GM18867 (cell line): ENCODE measurements at regions not wholly inside any gene's neighbourhood (a gene's known extent, or its start where the extent isn't known, plus 50 kb on each side); places are given as distances from the start of the nearest gene placed in this dataset.

Experiments used
- ATAC-seq: cut with Tn5 transposase; IDR thresholded peaks from one replicate; pipeline ENCODE4 v1.9.1; 2021; ENCODE audit warnings: mild to moderate bottlenecking, moderate library complexity; ENCODE audit not compliant: unreplicated experiment

DNA sequence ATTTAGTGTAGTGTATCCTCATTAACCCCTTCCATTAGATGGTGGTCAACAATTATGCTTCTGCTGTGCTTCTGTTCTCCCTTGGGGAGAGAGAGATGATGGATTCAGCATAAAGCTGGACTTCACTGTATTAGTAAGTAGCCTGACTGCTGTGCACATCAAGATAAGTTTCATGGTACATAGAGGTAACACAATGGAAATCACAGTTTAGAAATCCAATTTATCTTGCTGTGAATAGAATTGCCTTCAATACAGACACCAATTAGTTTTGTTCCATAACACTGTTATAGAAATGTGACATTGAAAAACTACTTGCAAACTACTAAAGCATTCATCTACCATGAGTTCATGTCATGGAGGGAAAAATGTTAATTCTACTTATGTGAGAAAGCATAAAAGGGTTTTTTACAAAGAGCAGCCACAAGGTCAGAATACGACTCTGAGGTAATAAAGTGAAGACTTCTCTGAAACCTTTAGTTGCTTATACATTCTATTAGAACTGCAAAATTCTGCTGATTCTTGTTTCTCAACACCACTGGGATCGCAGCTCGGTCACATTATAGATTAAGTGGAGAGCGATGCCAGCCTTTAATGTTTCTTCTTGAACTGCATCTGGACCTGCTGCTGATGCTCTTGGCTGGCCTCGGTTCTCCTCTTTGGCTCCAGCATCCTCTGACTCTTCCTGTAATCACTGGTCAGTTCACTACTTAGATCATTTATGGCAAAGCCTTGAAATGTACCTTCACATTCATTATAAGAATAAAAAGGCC is 190.8 kb downstream of the ATP23 start:
- no peak for ATAC-seq

DNA sequence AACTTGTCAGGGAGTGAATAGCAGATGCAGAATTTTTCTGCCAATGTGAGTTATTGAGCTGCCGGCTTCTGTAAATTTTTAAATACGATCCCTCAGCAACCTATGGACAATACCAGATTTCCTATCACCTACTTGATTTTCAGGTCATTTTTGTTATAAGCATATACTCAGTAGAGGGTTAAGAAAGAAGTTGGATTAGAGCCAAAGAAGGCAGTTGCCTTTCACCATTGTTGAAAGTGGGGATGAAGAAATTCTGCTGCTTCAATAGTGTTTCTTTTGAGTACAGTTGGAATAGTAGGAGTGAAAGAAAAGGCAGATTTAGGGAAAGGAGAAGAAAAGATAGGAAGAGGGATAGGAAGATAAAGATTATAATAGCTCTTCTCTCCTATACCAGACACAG is 197.1 kb downstream of the ATP23 start:
- no peak for ATAC-seq

DNA sequence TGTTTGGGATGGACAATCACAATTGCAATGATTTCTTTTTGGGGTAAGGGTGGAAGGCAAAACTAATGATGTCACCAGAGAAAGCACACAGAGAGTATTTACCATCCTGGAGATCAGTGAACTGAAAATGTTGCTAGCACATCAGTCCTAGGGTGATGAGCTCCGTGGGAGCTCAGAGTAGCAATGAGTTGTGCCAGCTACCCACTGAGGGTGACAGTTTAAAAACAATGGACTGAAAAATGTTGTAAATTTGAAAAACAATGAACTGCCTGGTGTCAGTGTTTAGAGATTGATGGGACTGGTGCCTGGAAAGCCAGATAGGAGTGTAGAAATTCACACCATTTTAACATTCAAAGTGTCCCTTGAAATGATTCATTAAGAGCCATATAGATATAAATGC is 198.5 kb downstream of the ATP23 start:
- no peak for ATAC-seq

DNA sequence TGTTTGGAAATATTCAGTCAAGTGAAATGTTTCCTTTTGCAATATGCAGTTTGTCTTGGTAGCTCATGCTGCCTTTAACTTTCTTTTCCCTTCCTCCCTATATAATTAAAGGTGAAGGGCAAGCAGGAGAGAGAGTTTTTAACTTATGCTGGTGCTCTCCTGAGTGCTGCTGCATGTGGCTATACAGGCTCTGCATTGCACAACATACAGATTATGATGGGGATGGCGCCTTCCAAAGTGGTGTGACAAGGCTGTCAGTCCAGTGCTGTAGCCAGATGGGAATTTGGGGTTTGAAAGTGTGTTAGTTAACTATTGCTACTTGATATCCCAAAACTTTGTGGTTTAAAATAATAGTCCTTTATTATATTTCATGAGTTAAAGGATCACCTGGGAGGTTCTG is 199.0 kb downstream of the ATP23 start:
- no peak for ATAC-seq

DNA sequence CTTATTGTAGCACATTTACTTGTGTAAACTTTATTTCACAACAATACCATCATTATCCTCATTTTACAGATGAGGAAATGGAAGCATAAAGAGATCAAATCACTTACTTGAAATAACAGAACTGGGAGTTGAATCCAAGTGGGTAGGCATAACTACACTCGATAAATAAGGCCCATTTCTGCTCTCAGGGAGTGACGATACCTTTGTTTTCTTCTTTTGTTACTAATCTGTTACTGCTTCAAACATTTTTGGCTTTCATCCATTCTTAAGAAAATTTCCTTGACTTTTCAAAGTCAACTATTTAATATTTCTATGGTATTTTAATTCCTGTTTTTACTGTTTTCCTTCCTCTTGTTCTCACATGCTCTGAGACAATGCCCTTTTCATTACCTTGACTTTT is 201.6 kb downstream of the ATP23 start:
- no peak for ATAC-seq

DNA sequence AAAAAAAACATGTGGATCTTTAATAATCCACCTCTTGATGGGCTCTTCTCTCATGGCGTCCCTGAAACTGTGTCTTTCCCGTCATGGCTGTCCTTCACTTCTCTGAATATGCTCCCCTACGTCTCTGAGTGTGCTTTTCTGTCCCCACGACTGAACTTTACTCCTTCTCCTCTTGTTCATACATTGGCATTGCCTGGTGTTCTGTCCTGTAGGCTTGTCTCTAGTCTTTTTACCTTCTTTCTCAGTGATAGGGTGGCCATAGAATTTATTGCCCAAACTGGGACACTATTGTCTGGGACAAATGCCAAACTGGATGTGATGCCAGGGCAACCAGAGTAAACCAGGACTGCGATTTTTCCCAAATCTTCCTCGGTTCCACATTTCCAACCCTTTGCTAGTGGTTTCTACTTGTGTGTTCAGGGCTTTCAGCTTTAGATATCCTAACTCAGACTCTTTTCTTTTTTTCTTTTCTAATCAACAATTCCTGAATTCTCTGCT is 202.2 kb downstream of the ATP23 start:
- no peak for ATAC-seq

DNA sequence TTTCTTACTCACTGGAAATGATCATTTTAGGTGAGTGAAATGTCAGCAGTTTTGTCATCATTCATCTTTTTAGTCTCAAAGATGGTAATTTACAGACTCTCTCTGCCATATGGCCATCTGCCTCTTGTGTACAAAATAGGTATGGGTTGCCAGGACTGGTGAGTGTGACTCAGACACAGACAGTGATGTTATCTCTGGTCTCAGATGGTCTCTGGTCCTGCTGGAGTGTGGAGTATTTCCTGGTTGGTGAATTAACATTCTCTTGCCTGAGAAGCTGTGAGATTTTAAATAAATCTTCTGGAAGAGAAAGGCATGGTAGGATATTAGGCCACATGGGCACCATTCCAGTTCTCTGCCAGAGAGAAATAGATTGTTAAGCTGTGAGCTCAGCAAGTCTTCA is 207.0 kb downstream of the ATP23 start:
- ATAC-seq = no peak

DNA sequence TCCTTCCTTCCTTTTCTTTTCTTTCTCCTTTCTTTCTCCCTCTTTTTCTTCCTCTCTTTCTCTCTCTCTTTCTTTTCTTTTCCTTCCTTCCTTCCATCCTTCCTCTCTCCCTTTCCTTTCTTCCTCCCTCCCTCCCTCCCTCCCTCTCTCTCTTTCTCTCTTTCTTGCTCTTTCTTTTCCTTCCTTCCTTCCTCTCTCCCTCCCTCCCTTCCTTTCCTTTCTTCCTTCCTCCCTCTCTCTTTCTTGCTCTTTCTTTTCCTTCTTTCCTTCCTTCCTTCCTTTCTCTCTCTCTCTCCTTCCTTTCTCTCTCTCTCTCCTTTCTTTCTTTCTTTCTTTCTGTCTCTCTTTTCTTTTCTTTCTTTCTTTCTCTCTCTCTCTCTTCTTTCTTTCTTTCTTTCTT is 207.6 kb downstream of the ATP23 start:
- ATAC-seq = no peak

DNA sequence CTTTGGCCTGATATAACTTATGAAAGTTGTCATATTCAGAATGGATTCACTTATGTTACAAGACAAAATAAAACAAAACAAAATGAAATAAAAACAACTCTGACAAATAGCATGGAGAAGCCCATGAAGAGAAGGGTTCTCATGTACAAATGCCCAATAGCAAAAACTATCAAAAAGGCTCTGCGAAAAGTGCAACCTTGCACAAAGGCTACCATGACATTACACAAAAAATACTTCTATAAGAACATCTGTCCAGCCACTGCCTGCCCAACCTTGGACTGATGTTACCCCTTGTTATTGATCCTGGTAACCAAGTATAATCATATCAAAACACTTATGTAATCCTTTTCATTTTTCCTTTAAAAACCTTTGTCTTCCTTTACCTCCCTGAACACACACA is 213.0 kb downstream of the ATP23 start:
- no peak for ATAC-seq

DNA sequence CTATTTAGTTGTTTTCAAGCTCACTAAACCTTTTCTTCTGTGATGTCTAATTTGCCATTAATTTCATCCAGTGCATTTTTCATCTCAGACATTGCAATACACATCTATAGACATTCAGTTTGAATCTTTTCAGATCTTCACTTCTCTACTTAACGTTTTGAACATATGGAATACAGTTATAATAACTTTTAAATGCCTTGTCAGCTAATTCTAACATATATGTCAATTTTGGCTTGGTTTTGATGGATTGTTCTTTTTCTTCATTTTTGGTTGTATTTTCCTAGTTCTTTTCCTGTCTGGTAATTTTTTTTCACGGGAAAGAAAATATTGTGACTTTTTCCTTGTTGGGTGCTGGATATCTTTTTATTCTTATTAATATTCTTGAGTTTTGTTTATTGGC is 215.3 kb downstream of the ATP23 start:
- no peak for ATAC-seq

DNA sequence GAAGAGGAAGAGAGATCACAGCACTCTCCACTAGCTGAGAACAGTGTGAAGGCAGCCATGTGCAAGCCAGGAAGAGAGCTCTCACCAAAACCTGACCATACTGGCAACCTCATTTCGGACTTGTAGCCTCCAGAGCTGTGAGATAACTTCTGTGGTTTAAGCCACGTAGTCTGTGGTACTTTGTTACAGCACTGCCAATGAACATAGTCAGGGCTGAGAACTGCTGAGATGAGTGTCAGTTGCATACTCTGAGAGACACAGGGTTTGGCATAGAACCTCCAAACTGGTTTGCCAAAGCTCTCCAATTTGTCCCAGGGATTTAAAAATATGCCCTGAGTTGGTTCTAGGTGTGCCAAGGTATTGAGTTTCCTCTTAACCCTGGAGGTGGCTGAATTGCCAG is 218.6 kb downstream of the ATP23 start:
- no peak for ATAC-seq

DNA sequence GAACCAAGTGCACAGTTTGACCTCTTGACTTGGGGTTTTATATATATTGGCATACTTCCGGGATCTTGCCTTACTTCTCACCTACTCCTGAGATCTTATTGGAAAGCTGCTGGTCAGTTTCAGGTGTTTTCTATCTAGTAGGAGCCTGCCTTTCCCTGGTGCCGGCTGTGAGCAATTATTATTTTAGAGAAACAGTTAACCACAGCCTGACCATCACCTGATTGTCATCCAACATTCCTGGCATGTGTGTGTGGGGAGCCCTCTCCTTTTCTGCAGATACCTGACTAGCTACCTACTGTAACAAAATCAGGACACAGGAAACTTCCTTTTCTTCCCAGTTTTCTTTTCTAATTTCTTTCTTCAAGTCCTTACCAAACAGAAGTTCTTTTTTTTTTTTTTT is 220.4 kb downstream of the ATP23 start:
- no peak for ATAC-seq

DNA sequence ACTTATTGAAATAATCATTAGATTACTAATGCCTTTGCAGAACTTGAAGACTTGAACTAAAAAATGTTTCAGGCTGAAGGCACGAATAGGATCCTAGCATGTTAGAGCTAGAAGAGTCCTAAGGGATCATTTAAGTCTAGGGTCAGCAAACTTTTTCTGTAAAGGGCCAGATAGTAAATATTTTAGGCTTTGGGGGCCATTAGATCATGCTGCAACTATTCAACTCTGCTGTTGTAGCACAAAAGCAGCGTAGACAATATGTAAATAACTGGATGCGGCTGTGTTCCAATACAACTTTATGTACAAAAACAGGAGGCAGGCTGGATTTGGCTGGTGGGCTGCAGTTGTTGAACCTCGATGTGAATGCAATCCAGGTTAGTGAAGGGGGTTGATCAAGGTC is 221.7 kb downstream of the ATP23 start:
- ATAC-seq = no peak

DNA sequence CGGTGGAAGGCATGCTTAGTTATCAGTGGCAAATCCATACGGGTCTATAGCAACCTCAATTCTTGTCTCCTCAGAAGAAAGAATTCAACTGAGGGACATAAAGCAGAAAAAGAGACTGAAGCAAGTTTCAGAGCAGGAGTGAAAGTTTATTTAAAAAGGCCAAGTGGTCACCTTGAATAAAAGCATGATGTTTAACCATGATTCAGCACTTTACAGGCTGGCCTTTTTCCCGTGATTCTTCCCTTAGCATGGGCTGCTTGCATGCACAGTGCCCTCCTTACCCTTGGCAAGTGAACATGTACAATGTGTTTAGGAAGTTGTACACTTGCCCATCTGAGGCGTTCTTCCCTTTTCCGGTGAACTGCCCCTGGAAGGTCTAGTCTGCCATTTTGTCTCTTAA is 225.3 kb downstream of the ATP23 start:
- no peak for ATAC-seq

DNA sequence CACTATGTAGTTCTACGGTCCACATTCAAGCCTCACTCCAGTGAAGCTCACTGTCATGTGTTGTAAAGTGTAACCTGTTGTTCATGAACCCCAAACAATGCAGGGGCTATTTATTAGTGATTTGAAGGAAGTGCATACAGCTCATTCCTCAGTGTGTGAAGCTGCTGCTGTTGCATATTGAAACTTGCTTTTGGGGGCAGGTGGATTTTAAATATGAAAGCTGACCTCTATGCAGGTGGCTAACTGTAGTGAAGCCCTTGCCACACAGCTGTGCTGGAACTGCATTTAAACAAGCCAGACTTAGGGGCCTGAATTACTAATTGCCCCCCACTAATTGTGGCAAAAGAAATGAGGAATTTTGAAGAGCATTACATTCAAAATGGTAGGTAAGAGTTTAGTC is 226.3 kb downstream of the ATP23 start:
- no peak for ATAC-seq

DNA sequence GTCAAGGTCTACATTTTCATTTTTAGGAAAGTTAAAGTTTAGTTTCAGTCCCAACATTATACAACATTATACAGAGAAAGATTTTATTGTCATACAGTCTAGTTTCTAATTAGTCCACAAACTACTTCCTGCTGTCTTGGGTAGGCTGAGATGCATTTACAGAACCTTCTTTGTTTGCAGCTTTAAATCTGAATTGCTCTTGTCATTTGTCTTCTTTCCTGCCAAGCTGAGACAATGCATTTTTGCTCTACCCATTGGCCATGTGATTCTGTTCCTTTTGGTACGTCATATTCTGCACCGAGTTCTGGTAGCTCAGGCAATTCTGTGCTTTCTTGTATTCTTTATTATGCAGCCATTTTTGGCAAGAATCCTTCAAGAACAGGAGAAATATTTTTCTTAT is 228.5 kb downstream of the ATP23 start:
- no peak for ATAC-seq

DNA sequence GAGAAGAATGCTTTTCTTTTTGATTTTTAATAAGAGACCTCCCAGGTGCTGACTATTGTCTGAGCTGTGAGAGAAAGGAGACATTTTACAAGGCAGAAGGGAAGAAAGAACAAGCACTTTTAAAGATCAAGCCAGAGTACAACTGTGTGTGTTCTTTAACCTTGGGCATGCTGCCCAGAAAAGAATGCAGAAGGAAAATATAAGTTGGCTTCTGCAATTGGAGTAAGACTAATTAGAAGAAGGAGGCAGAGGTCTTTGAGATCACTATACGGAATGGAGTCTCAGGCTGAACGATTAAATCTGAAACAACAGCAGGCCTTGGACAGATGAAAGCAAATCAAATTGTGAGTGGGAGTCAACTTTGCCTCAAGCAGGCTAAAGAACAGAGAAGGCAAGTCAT is 230.5 kb downstream of the ATP23 start:
- no peak for ATAC-seq

DNA sequence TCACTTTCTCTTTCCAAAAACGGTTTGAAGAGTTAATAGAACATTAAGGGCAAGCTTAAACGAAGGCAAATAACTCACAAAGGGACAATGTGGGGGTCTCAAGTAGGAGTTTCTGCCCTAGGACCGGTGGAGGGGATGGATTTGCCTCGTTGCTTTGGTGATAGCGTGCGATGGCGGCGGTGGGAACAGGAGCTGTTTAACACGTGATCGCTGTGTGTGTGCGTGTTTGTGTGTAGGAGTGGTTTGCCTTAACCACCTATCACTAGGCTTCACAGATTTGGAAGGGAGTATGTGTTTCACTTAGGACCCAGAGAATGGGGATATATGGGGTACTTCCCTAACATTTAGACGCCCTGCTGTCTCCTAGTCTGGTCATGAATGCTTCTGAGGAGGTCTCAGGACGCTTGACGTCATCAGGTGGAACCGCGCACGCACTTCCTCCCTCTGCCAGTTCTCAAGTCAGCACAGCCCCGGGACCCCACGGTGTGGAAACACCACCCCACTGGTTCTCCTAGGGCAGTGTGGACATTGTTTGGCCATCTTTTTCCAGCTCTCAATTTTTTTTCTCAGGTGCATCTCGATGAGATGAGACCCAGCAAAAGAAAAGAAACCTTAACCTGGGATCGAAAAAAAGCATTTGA is 231.2 kb downstream of the ATP23 start:
- ATAC-seq = no peak

DNA sequence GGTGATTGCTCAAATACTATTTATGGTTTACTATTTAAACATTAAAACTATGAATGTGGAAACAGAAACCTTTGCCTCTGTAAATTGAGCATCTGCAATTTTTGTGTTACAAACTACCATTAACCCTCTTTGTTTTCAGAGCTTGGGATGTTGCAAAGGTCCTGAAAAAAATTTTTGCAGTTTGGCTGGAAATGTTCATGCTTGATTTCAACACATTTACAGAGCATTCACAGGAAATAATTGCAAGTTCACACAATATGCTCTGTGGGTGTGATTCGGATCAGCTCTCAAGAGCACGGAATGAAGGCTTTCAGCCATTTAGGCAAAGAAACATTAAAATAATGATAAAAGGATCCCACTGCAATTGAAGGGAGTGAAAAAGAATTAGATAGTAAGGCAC is 232.9 kb downstream of the ATP23 start:
- no peak for ATAC-seq

DNA sequence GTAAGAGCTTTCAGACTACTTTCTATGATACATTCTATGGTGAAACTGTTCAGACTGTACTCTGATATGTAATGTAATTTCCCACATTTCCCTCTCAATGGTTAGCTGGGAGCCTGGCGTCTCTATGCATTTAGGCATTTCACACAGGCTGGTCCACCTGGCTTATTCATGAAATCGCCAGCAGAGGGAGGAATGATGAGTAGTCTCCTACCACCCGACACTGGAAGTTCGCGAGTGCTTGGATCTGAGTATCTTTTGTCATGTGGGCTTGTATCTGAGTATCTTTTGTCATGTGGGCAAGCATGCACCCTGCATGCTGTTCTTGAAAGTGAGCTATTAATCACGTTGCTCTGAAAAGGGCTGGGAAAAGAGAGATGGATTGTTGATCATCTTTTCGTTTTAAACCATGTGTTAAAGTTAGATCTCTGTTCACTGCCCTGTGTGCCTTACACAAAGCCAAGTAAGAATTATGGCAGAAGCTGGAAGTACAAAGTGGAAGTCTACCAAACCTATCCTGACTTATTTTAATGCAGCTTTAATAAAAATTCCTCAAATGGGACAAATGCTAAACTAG is 235.0 kb downstream of the ATP23 start:
- ATAC-seq = no peak

DNA sequence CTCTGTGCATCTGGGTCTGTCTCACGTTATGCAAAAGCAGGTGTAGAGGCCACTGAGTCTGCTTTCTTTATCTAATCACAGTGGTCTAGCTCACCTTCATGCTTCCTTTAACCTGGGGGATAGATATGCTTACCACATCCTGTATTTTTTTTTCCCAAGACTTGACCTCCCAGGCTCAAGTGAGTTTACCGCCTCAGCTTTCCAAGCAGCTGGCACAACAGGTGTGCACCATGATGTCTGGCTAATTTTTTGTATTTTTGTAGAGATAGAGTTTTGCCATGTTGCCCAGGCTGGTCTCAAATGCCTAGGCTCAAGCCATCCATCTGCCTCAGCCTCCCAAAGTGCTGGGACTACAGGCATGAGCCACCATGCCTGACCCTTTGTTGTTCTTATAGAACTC is 236.0 kb downstream of the ATP23 start:
- ATAC-seq = no peak

DNA sequence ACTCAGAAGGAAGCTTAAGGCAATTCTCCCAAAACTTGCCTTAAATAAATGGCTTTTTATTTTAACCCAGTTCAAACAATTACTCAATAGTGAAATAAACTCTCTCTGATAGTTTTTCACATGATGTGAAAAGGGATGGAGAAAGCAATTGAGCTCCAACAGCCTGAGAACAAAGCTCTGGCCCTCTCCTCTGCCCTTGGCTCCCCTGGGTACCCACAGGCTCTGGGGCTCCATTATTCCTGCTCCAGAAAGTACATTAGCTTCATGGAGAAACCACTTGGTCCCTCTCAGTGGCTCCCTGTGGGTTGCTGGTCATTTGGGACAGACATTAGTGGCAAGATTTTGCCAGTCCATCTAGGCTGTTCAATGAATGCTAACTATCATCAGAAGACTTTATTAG is 242.8 kb downstream of the ATP23 start:
- ATAC-seq = no peak
